ENCODE measurements at regions not wholly inside any gene's neighbourhood (a gene's known extent, or its start where the extent isn't known, plus 50 kb on each side); places are given as distances from the start of the nearest gene placed in this dataset.
"Not testable (repeated sequence)": the region's sequence is repeated elsewhere in the genome, so short reads cannot be mapped to it uniquely, and the experiment has no call there.

GRCh38 chr19:28611227-28611914, 601.6 kb downstream of the UQCRFS1 start:
- POLR2A ChIA-PET; H3K4me1 ChIP-seq (ENCODE audit: control extremely low read depth in 1 of 4, control insufficient read depth in 4 of 4, insufficient read depth in 4 of 4, low read length in 3 of 4); DNase-seq; H3K27ac ChIP-seq (ENCODE audit: insufficient read depth in 1 of 2, low read depth in 1 of 2, low read length in 2 of 2, poor library complexity in 1 of 2, severe bottlenecking in 2 of 2); CTCF ChIA-PET; H3K36me3 ChIP-seq (ENCODE audit: control insufficient read depth in 4 of 4, insufficient read depth in 4 of 4, low read length in 3 of 4); H3K27me3 ChIP-seq (replicated peaks in 2 of 5; ENCODE audit: control insufficient read depth in 4 of 5, insufficient read depth in 5 of 5, low read length in 4 of 5); H3K4me3 ChIP-seq (ENCODE audit: control insufficient read depth in 1 of 7, extremely low read depth in 1 of 7, insufficient read depth in 4 of 7, low read depth in 2 of 7, low read length in 6 of 7): not testable (repeated sequence)
- 97% methylated on average over 8 of the region's 8 CpGs for WGBS (ENCODE audit: insufficient coverage)
- peaks cover 0 to 44% (median 24%) of the 10 kb centered on the region in 5 experiments for H3K9me3 ChIP-seq (ENCODE audit: control extremely low read depth in 1 of 5, control insufficient read depth in 4 of 5, insufficient read depth in 2 of 5, low read depth in 1 of 5, low read length in 4 of 5)

GRCh38 chr19:28610731-28611130, 602.2 kb downstream of the UQCRFS1 start:
- POLR2A ChIA-PET: no interaction called here
- no peak overlapping the region for H3K27ac ChIP-seq (ENCODE audit: insufficient read depth in 1 of 2, low read depth in 1 of 2, low read length in 2 of 2, poor library complexity in 1 of 2, severe bottlenecking in 2 of 2)
- no peaks in the 10 kb centered on the region for H3K27me3 ChIP-seq (replicated peaks in 2 of 5; ENCODE audit: control insufficient read depth in 4 of 5, insufficient read depth in 5 of 5, low read length in 4 of 5)
- WGBS (ENCODE audit: insufficient coverage): 91% methylated on average over 4 of the region's 6 CpGs
- CTCF ChIA-PET: no interaction called here
- H3K4me1 ChIP-seq (ENCODE audit: control extremely low read depth in 1 of 4, control insufficient read depth in 4 of 4, insufficient read depth in 4 of 4, low read length in 3 of 4): no peaks in the 10 kb centered on the region
- no peak for DNase-seq
- no peak overlapping the region for H3K4me3 ChIP-seq (ENCODE audit: control insufficient read depth in 1 of 7, extremely low read depth in 1 of 7, insufficient read depth in 4 of 7, low read depth in 2 of 7, low read length in 6 of 7)
- peaks cover 0 to 45% (median 25%) of the 10 kb centered on the region in 5 experiments for H3K9me3 ChIP-seq (ENCODE audit: control extremely low read depth in 1 of 5, control insufficient read depth in 4 of 5, insufficient read depth in 2 of 5, low read depth in 1 of 5, low read length in 4 of 5)
- no peaks in the 10 kb centered on the region for H3K36me3 ChIP-seq (ENCODE audit: control insufficient read depth in 4 of 4, insufficient read depth in 4 of 4, low read length in 3 of 4)

GRCh38 chr19:28609944-28610343, 603.0 kb downstream of the UQCRFS1 start:
- H3K27ac ChIP-seq (ENCODE audit: insufficient read depth in 1 of 2, low read depth in 1 of 2, low read length in 2 of 2, poor library complexity in 1 of 2, severe bottlenecking in 2 of 2): no peak overlapping the region
- H3K27me3 ChIP-seq (replicated peaks in 2 of 5; ENCODE audit: control insufficient read depth in 4 of 5, insufficient read depth in 5 of 5, low read length in 4 of 5): no peaks in the 10 kb centered on the region
- no peaks in the 10 kb centered on the region for H3K4me1 ChIP-seq (ENCODE audit: control extremely low read depth in 1 of 4, control insufficient read depth in 4 of 4, insufficient read depth in 4 of 4, low read length in 3 of 4)
- DNase-seq: no peak
- peaks cover 0 to 40% (median 23%) of the 10 kb centered on the region in 5 experiments for H3K9me3 ChIP-seq (ENCODE audit: control extremely low read depth in 1 of 5, control insufficient read depth in 4 of 5, insufficient read depth in 2 of 5, low read depth in 1 of 5, low read length in 4 of 5)
- no peak overlapping the region for H3K4me3 ChIP-seq (ENCODE audit: control insufficient read depth in 1 of 7, extremely low read depth in 1 of 7, insufficient read depth in 4 of 7, low read depth in 2 of 7, low read length in 6 of 7)
- WGBS (ENCODE audit: insufficient coverage): 97% methylated on average over 3 of the region's 5 CpGs
- ChIA-PET POLR2A (no interaction called here), CTCF (no interaction called here)
- H3K36me3 ChIP-seq (ENCODE audit: control insufficient read depth in 4 of 4, insufficient read depth in 4 of 4, low read length in 3 of 4): no peaks in the 10 kb centered on the region

- Histone ChIP-seq H3K27ac (ENCODE audit: insufficient read depth in 1 of 2, low read depth in 1 of 2, low read length in 2 of 2, poor library complexity in 1 of 2, severe bottlenecking in 2 of 2) (no peak overlapping the region), H3K36me3 (ENCODE audit: control insufficient read depth in 4 of 4, insufficient read depth in 4 of 4, low read length in 3 of 4) (no peaks in the 10 kb centered on the region), H3K27me3 (replicated peaks in 2 of 5; ENCODE audit: control insufficient read depth in 4 of 5, insufficient read depth in 5 of 5, low read length in 4 of 5) (no peaks in the 10 kb centered on the region), H3K9me3 (ENCODE audit: control extremely low read depth in 1 of 5, control insufficient read depth in 4 of 5, insufficient read depth in 2 of 5, low read depth in 1 of 5, low read length in 4 of 5) (peaks cover 0 to 34% (median 18%) of the 10 kb centered on the region in 5 experiments), H3K4me1 (ENCODE audit: control extremely low read depth in 1 of 4, control insufficient read depth in 4 of 4, insufficient read depth in 4 of 4, low read length in 3 of 4) (no peaks in the 10 kb centered on the region), H3K4me3 (ENCODE audit: control insufficient read depth in 1 of 7, extremely low read depth in 1 of 7, insufficient read depth in 4 of 7, low read depth in 2 of 7, low read length in 6 of 7) (no peak overlapping the region)
- 98% methylated on average over 5 of the region's 8 CpGs for WGBS (ENCODE audit: insufficient coverage)
- CTCF ChIA-PET: interaction anchor here (1.0 kb wide), 1 partner anchor 25 kb away, joined by 3 read pairs; no protein-coding TSS in a partner anchor
- POLR2A ChIA-PET: no interaction called here
- DNase-seq: no peak
These were observed 603.7 kb downstream of the UQCRFS1 start for GRCh38 chr19:28609091-28609755.

- Histone ChIP-seq H3K27ac (ENCODE audit: insufficient read depth in 1 of 2, low read depth in 1 of 2, low read length in 2 of 2, poor library complexity in 1 of 2, severe bottlenecking in 2 of 2) (peak overlapping the region in 1 of 2 experiments; percentile 21), H3K36me3 (ENCODE audit: control insufficient read depth in 4 of 4, insufficient read depth in 4 of 4, low read length in 3 of 4) (no peaks in the 10 kb centered on the region), H3K27me3 (replicated peaks in 2 of 5; ENCODE audit: control insufficient read depth in 4 of 5, insufficient read depth in 5 of 5, low read length in 4 of 5) (no peaks in the 10 kb centered on the region), H3K4me1 (ENCODE audit: control extremely low read depth in 1 of 4, control insufficient read depth in 4 of 4, insufficient read depth in 4 of 4, low read length in 3 of 4) (no peaks in the 10 kb centered on the region), H3K9me3 (ENCODE audit: control extremely low read depth in 1 of 5, control insufficient read depth in 4 of 5, insufficient read depth in 2 of 5, low read depth in 1 of 5, low read length in 4 of 5) (peaks cover 0 to 28% (median 14%) of the 10 kb centered on the region in 5 experiments), H3K4me3 (ENCODE audit: control insufficient read depth in 1 of 7, extremely low read depth in 1 of 7, insufficient read depth in 4 of 7, low read depth in 2 of 7, low read length in 6 of 7) (no peak overlapping the region)
- 100% methylated on average over 4 of the region's 4 CpGs for WGBS (ENCODE audit: insufficient coverage)
- no peak for DNase-seq
- ChIA-PET POLR2A (no interaction called here), CTCF (no interaction called here)
These were observed 604.7 kb downstream of the UQCRFS1 start for GRCh38 chr19:28608292-28608691.

GRCh38 chr19:28607066-28607583, 605.8 kb downstream of the UQCRFS1 start:
- Histone ChIP-seq H3K36me3 (ENCODE audit: control insufficient read depth in 4 of 4, insufficient read depth in 4 of 4, low read length in 3 of 4) (no peaks in the 10 kb centered on the region), H3K27me3 (replicated peaks in 2 of 5; ENCODE audit: control insufficient read depth in 4 of 5, insufficient read depth in 5 of 5, low read length in 4 of 5) (no peaks in the 10 kb centered on the region), H3K4me3 (ENCODE audit: control insufficient read depth in 1 of 7, extremely low read depth in 1 of 7, insufficient read depth in 4 of 7, low read depth in 2 of 7, low read length in 6 of 7) (no peak overlapping the region), H3K9me3 (ENCODE audit: control extremely low read depth in 1 of 5, control insufficient read depth in 4 of 5, insufficient read depth in 2 of 5, low read depth in 1 of 5, low read length in 4 of 5) (peaks cover 0 to 25% (median 12%) of the 10 kb centered on the region in 5 experiments), H3K4me1 (ENCODE audit: control extremely low read depth in 1 of 4, control insufficient read depth in 4 of 4, insufficient read depth in 4 of 4, low read length in 3 of 4) (no peaks in the 10 kb centered on the region), H3K27ac (ENCODE audit: insufficient read depth in 1 of 2, low read depth in 1 of 2, low read length in 2 of 2, poor library complexity in 1 of 2, severe bottlenecking in 2 of 2) (peak overlapping the region in 1 of 2 experiments; percentile 44)
- DNase-seq: no peak
- ChIA-PET CTCF (no interaction called here), POLR2A (no interaction called here)
- 97% methylated on average over 11 of the region's 14 CpGs for WGBS (ENCODE audit: insufficient coverage)

All from common myeloid progenitor, CD34-positive (primary cell).